OCI-LY7 (cell line): ENCODE measurements at regions not wholly inside any gene's neighbourhood (a gene's known extent, or its start where the extent isn't known, plus 50 kb on each side); places are given as distances from the start of the nearest gene placed in this dataset.

ENCODE experiments used
- BruUV-seq: library from RNA; stranded (reverse); fragments of 400-500 nt; replicated peaks from 2 replicates; lab custom pipeline; 2021; lab: Mats Ljungman, UMichigan
- CTCF ChIA-PET: fragments of 300-600 bp; sonication (Branson Sonifier 250); formaldehyde crosslinking; loops from one replicate; lab custom pipeline; 2022; ENCODE audit warnings: antibody characterized with exemption; ENCODE audit not compliant: unreplicated experiment; lab: Charles Lee
- POLR2A ChIA-PET: fragments of 300-600 bp; sonication (Branson Sonifier 250); formaldehyde crosslinking; loops from one replicate; lab custom pipeline; 2022; ENCODE audit warnings: antibody characterized with exemption; lab: Charles Lee
- DNase-seq: peaks from one replicate; pipeline ENCODE4 v3.0.0-alpha.2; 2015; ENCODE audit warnings: low spot score
- H2AFZ ChIP-seq: fragments of 200-600 bp; sonication (generic), shearing (Covaris generic); 2 replicates; pipeline ENCODE4 v1.6.1; 2014; ENCODE audit warnings: mild to moderate bottlenecking, antibody characterized with exemption, low read length, moderate library complexity
- H3K27ac ChIP-seq: fragments of 200-600 bp; sonication (generic); 2 replicates; pipeline ENCODE4 v1.5.1; 2014; ENCODE audit warnings: mixed run types, low read depth, mild to moderate bottlenecking, moderate library complexity, low read length, inconsistent platforms; ENCODE audit not compliant: poor library complexity, severe bottlenecking
- H3K36me3 ChIP-seq: fragments of 200-600 bp; sonication (generic); 2 replicates; pipeline ENCODE4 v1.6.1; 2014; ENCODE audit warnings: mild to moderate bottlenecking, antibody characterized with exemption, low read length, moderate library complexity, mixed read lengths; ENCODE audit not compliant: insufficient read depth
- H3K4me1 ChIP-seq: fragments of 200-600 bp; sonication (generic); 2 replicates; pipeline ENCODE4 v1.5.1; 2014; ENCODE audit warnings: mild to moderate bottlenecking, low read length; ENCODE audit not compliant: insufficient read depth, poor library complexity, severe bottlenecking
- H3K4me2 ChIP-seq: fragments of 200-600 bp; sonication (generic); 2 replicates; pipeline ENCODE4 v1.6.1; 2014; ENCODE audit warnings: mild to moderate bottlenecking, low read length
- H3K4me3 ChIP-seq: fragments of 200-600 bp; sonication (generic); 2 replicates; pipeline ENCODE4 v1.5.1; 2014; ENCODE audit warnings: mild to moderate bottlenecking, low read depth, low read length; ENCODE audit not compliant: poor library complexity, severe bottlenecking
- H3K79me2 ChIP-seq: fragments of 200-600 bp; sonication (generic); 2 replicates; pipeline ENCODE4 v1.6.1; 2016; ENCODE audit warnings: low read depth, mild to moderate bottlenecking, low read length, moderate library complexity, mixed read lengths; ENCODE audit not compliant: insufficient read depth
- H3K9me2 ChIP-seq: fragments of 200-600 bp; sonication (generic); 2 replicates; pipeline ENCODE4 v1.6.1; 2016; ENCODE audit warnings: mild to moderate bottlenecking, low read length, mixed read lengths; ENCODE audit not compliant: insufficient read depth
- H3K9me3 ChIP-seq: fragments of 200-600 bp; sonication (generic); 2 replicates; pipeline ENCODE4 v1.6.1; 2014; ENCODE audit warnings: mild to moderate bottlenecking, mixed run types, low read length, mixed read lengths
- H4K20me1 ChIP-seq: fragments of 200-600 bp; sonication (generic); 2 replicates; pipeline ENCODE4 v1.6.1; 2014; ENCODE audit warnings: mild to moderate bottlenecking, antibody characterized with exemption, low read length, moderate library complexity, mixed read lengths; ENCODE audit not compliant: insufficient read depth
- CTCF ChIP-seq: fragments of 200-600 bp; sonication (generic); conservative IDR thresholded peaks from 2 replicates; pipeline ENCODE4 v1.5.1; 2014; ENCODE audit warnings: mild to moderate bottlenecking, antibody characterized with exemption, low read length, moderate library complexity, mixed read lengths
- EZH2phosphoT487 ChIP-seq: fragments of 200-600 bp; sonication (generic); IDR thresholded peaks from 2 replicates; pipeline ENCODE4 v1.6.1; 2018; ENCODE audit warnings: low read depth, borderline replicate concordance, mild to moderate bottlenecking, mixed run types, antibody characterized with exemption, low read length, moderate library complexity, mixed read lengths
- intact Hi-C: fragments of 100-400 bp; cut with micrococcal nuclease; formaldehyde crosslinking; loops from one replicate; pipeline ENCODE4 v1.10.0; 2022; ENCODE audit not compliant: unreplicated experiment

- Histone ChIP-seq H3K36me3 (no peaks in the 10 kb centered on the region), H3K9me2 (no peaks in the 10 kb centered on the region), H2AFZ (no peak overlapping the region), H3K4me1 (no peaks in the 10 kb centered on the region), H3K9me3 (no peaks in the 10 kb centered on the region), H3K27ac (no peak overlapping the region), H4K20me1 (no peaks in the 10 kb centered on the region), H3K4me3 (no peak overlapping the region), H3K4me2 (no peak overlapping the region), H3K79me2 (no peaks in the 10 kb centered on the region)
- BruUV-seq, result no TSS peak
- ChIA-PET CTCF (no interaction called here), POLR2A (interaction anchor here (0.5 kb wide), 1 partner anchor 55 kb away, joined by 3 read pairs; no protein-coding TSS in a partner anchor)
- TF ChIP-seq CTCF (no peak), EZH2phosphoT487 (no peak)
- no peak for DNase-seq
- intact Hi-C loops, result no loop called here
Measured at GRCh38 chr15:81784751-81785150, 261.1 kb downstream of the MEX3B start.

- BruUV-seq, result no TSS peak
- DNase-seq, result no peak
- CTCF ChIA-PET, result interaction anchor here (0.6 kb wide), 1 partner anchor 264 kb away, joined by 5 read pairs; no protein-coding TSS in a partner anchor
- Histone ChIP-seq H3K9me3 (no peaks in the 10 kb centered on the region), H3K4me1 (no peaks in the 10 kb centered on the region), H3K4me3 (no peak overlapping the region), H3K4me2 (no peak overlapping the region), H3K27ac (no peak overlapping the region), H4K20me1 (no peaks in the 10 kb centered on the region), H3K79me2 (no peaks in the 10 kb centered on the region), H3K9me2 (no peaks in the 10 kb centered on the region), H2AFZ (no peak overlapping the region), H3K36me3 (no peaks in the 10 kb centered on the region)
- POLR2A ChIA-PET, result no interaction called here
- TF ChIP-seq CTCF, result no peak
- TF ChIP-seq EZH2phosphoT487, result no peak
- intact Hi-C loops, result no loop called here
Measured at GRCh38 chr15:81783586-81783985, 262.2 kb downstream of the MEX3B start.

GRCh38 chr15:81783076-81783475, 262.7 kb downstream of the MEX3B start:
- Histone ChIP-seq H3K4me3 (no peak overlapping the region), H3K9me3 (no peaks in the 10 kb centered on the region), H2AFZ (no peak overlapping the region), H3K9me2 (no peaks in the 10 kb centered on the region), H3K27ac (no peak overlapping the region), H3K79me2 (no peaks in the 10 kb centered on the region), H4K20me1 (no peaks in the 10 kb centered on the region), H3K4me1 (no peaks in the 10 kb centered on the region), H3K4me2 (no peak overlapping the region), H3K36me3 (no peaks in the 10 kb centered on the region)
- TF ChIP-seq EZH2phosphoT487, result no peak
- no peak for TF ChIP-seq CTCF
- no TSS peak for BruUV-seq
- ChIA-PET CTCF (no interaction called here), POLR2A (no interaction called here)
- intact Hi-C loops, result no loop called here
- DNase-seq, result no peak
